ENCODE measurements at regions not wholly inside any gene's neighbourhood (a gene's known extent, or its start where the extent isn't known, plus 50 kb on each side); places are given as distances from the start of the nearest gene placed in this dataset.

- DNase-seq = no peak
- no peaks in the 10 kb centered on the region for H3K36me3 ChIP-seq (ENCODE audit: control insufficient read depth in 3 of 3, insufficient read depth in 2 of 3, low read depth in 1 of 3, low read length in 3 of 3)
- WGBS, 3 donors = 37 to 49% (median 39%) methylated on average over 7 of the region's 7 CpGs
- no peak overlapping the region for H3K4me3 ChIP-seq (ENCODE audit: low read depth in 1 of 3, low read length in 3 of 3)
- no peak overlapping the region for H3K27ac ChIP-seq (ENCODE audit: low read depth in 1 of 3, low read length in 2 of 3)
- peaks cover 0 to 2% of the 10 kb centered on the region in 2 donors for H3K9me3 ChIP-seq (ENCODE audit: control insufficient read depth in 2 of 2, insufficient read depth in 1 of 2, low read depth in 1 of 2, low read length in 1 of 2)
- H3K4me1 ChIP-seq (ENCODE audit: control insufficient read depth in 3 of 3, insufficient read depth in 2 of 3, low read depth in 1 of 3, low read length in 2 of 3) = no peaks in the 10 kb centered on the region
- FAIRE-seq = no peak
- peaks cover 0 to 12% (median 0%) of the 10 kb centered on the region in 3 donors for H3K27me3 ChIP-seq (ENCODE audit: control insufficient read depth in 3 of 3, insufficient read depth in 3 of 3, low read length in 3 of 3)
These were observed 387.9 kb downstream of the MIAT start for GRCh38 chr22:27045103-27045947.

GRCh38 chr22:27046086-27046485, 388.7 kb downstream of the MIAT start:
- no peak for DNase-seq
- Histone ChIP-seq H3K4me3 (ENCODE audit: low read depth in 1 of 3, low read length in 3 of 3) (no peak overlapping the region), H3K9me3 (ENCODE audit: control insufficient read depth in 2 of 2, insufficient read depth in 1 of 2, low read depth in 1 of 2, low read length in 1 of 2) (peaks cover 0 to 2% of the 10 kb centered on the region in 2 donors), H3K36me3 (ENCODE audit: control insufficient read depth in 3 of 3, insufficient read depth in 2 of 3, low read depth in 1 of 3, low read length in 3 of 3) (no peaks in the 10 kb centered on the region), H3K27me3 (ENCODE audit: control insufficient read depth in 3 of 3, insufficient read depth in 3 of 3, low read length in 3 of 3) (peaks cover 0 to 12% (median 0%) of the 10 kb centered on the region in 3 donors), H3K4me1 (ENCODE audit: control insufficient read depth in 3 of 3, insufficient read depth in 2 of 3, low read depth in 1 of 3, low read length in 2 of 3) (no peaks in the 10 kb centered on the region), H3K27ac (ENCODE audit: low read depth in 1 of 3, low read length in 2 of 3) (no peak overlapping the region)
- 25 to 45% (median 39%) methylated on average over 1 of the region's 1 CpG for WGBS, 3 donors
- no peak for FAIRE-seq

DNA sequence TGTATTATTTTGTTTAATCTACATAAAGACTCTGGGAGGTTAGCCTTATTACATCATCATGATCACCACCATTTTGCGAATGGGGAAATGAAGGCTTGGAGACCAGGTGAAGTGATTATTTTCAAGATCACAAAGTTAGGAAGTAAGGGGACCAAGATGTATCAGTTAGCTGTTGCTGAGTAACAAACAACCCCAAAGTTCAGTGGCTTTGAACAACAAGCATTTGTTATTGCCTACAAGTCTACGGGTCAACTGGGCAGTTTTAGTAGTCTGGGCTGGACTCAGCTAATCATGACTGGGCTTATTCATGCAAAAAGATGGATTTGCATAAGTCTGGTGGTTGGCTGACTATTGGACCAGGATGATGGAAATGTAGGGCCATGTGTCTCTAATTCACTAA, 389.2 kb downstream of the MIAT start:
- WGBS, 3 donors = 91 to 92% (median 91%) methylated on average over 2 of the region's 2 CpGs
- Histone ChIP-seq H3K4me3 (ENCODE audit: low read depth in 1 of 3, low read length in 3 of 3) (no peak overlapping the region), H3K27me3 (ENCODE audit: control insufficient read depth in 3 of 3, insufficient read depth in 3 of 3, low read length in 3 of 3) (peaks cover 0 to 12% (median 0%) of the 10 kb centered on the region in 3 donors), H3K36me3 (ENCODE audit: control insufficient read depth in 3 of 3, insufficient read depth in 2 of 3, low read depth in 1 of 3, low read length in 3 of 3) (no peaks in the 10 kb centered on the region), H3K4me1 (ENCODE audit: control insufficient read depth in 3 of 3, insufficient read depth in 2 of 3, low read depth in 1 of 3, low read length in 2 of 3) (no peaks in the 10 kb centered on the region), H3K27ac (ENCODE audit: low read depth in 1 of 3, low read length in 2 of 3) (no peak overlapping the region), H3K9me3 (ENCODE audit: control insufficient read depth in 2 of 2, insufficient read depth in 1 of 2, low read depth in 1 of 2, low read length in 1 of 2) (peaks cover 0 to 2% of the 10 kb centered on the region in 2 donors)
- DNase-seq (no peak), FAIRE-seq (no peak)

DNA sequence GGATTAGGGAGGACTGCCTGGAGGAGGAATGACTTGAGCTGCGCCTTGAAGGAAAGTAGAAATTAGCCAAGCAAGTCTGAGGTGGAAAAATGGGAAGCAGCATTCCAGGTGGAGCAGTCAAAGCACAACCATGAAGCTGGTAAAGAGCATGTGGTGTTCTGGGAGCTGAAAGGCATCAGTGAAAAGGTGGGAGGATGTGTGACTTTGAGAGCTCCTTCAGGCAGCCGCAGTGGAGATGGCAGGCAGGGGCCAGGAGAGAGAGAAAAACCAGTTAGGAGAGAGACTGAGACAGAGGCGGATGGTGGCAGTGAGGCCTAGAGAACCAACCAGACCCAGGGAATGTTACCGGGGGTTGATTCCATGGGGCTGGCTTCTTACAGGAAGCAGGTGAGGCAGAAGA, 393.4 kb downstream of the MIAT start:
- Histone ChIP-seq H3K27ac (ENCODE audit: low read depth in 1 of 3, low read length in 2 of 3) (no peak overlapping the region), H3K36me3 (ENCODE audit: control insufficient read depth in 3 of 3, insufficient read depth in 2 of 3, low read depth in 1 of 3, low read length in 3 of 3) (no peaks in the 10 kb centered on the region), H3K4me3 (ENCODE audit: low read depth in 1 of 3, low read length in 3 of 3) (no peak overlapping the region), H3K27me3 (ENCODE audit: control insufficient read depth in 3 of 3, insufficient read depth in 3 of 3, low read length in 3 of 3) (peaks cover 0 to 3% (median 0%) of the 10 kb centered on the region in 3 donors), H3K9me3 (ENCODE audit: control insufficient read depth in 2 of 2, insufficient read depth in 1 of 2, low read depth in 1 of 2, low read length in 1 of 2) (peaks cover 0 to 2% of the 10 kb centered on the region in 2 donors), H3K4me1 (ENCODE audit: control insufficient read depth in 3 of 3, insufficient read depth in 2 of 3, low read depth in 1 of 3, low read length in 2 of 3) (no peaks in the 10 kb centered on the region)
- no peak for DNase-seq
- 72 to 93% (median 81%) methylated on average over 4 of the region's 4 CpGs for WGBS, 3 donors
- no peak for FAIRE-seq

DNA sequence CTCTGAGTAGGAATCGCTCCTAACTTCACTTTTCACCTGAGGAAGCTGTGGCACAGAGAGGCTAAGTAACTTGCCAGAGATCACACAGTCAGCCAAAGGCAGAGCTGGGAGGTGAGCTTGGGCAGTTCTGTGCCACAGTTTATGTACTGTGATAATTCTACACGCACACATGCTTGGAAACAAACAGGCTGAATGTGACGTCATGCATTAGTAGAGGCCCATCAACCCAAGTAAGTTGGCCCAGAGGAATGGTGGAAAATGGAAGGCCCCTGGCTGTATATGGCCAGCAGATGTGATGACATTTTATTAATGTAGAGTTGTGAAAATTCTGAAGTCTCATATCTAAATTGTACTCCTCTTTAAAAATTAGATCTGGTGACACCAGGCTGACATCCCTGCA, 394.0 kb downstream of the MIAT start:
- no peak for FAIRE-seq
- WGBS, 3 donors = 46 to 83% (median 75%) methylated on average over 3 of the region's 3 CpGs

GRCh38 chr22:27057717-27058116, 400.3 kb downstream of the MIAT start:
- Histone ChIP-seq H3K27ac (ENCODE audit: low read depth in 1 of 3, low read length in 2 of 3) (no peak overlapping the region), H3K27me3 (ENCODE audit: control insufficient read depth in 3 of 3, insufficient read depth in 3 of 3, low read length in 3 of 3) (peaks cover 0 to 10% (median 0%) of the 10 kb centered on the region in 3 donors), H3K4me1 (ENCODE audit: control insufficient read depth in 3 of 3, insufficient read depth in 2 of 3, low read depth in 1 of 3, low read length in 2 of 3) (no peaks in the 10 kb centered on the region), H3K36me3 (ENCODE audit: control insufficient read depth in 3 of 3, insufficient read depth in 2 of 3, low read depth in 1 of 3, low read length in 3 of 3) (no peaks in the 10 kb centered on the region), H3K4me3 (ENCODE audit: low read depth in 1 of 3, low read length in 3 of 3) (no peak overlapping the region), H3K9me3 (ENCODE audit: control insufficient read depth in 2 of 2, insufficient read depth in 1 of 2, low read depth in 1 of 2, low read length in 1 of 2) (no peaks in the 10 kb centered on the region)
- no peak for FAIRE-seq
- DNase-seq = no peak

More for the DNA sequence above, 394.0 kb downstream of the MIAT start:
- DNase-seq = no peak
- Histone ChIP-seq H3K36me3 (ENCODE audit: control insufficient read depth in 3 of 3, insufficient read depth in 2 of 3, low read depth in 1 of 3, low read length in 3 of 3) (no peaks in the 10 kb centered on the region), H3K4me1 (ENCODE audit: control insufficient read depth in 3 of 3, insufficient read depth in 2 of 3, low read depth in 1 of 3, low read length in 2 of 3) (no peaks in the 10 kb centered on the region), H3K27me3 (ENCODE audit: control insufficient read depth in 3 of 3, insufficient read depth in 3 of 3, low read length in 3 of 3) (peaks cover 0 to 2% (median 0%) of the 10 kb centered on the region in 3 donors), H3K27ac (ENCODE audit: low read depth in 1 of 3, low read length in 2 of 3) (no peak overlapping the region), H3K4me3 (ENCODE audit: low read depth in 1 of 3, low read length in 3 of 3) (no peak overlapping the region), H3K9me3 (ENCODE audit: control insufficient read depth in 2 of 2, insufficient read depth in 1 of 2, low read depth in 1 of 2, low read length in 1 of 2) (peaks cover 0 to 2% of the 10 kb centered on the region in 2 donors)

- 78 to 83% (median 81%) methylated on average over 15 of the region's 15 CpGs for WGBS, 3 donors
- Histone ChIP-seq H3K27me3 (ENCODE audit: control insufficient read depth in 3 of 3, insufficient read depth in 3 of 3, low read length in 3 of 3) (peaks cover 0 to 25% (median 0%) of the 10 kb centered on the region in 3 donors), H3K4me1 (ENCODE audit: control insufficient read depth in 3 of 3, insufficient read depth in 2 of 3, low read depth in 1 of 3, low read length in 2 of 3) (no peaks in the 10 kb centered on the region), H3K9me3 (ENCODE audit: control insufficient read depth in 2 of 2, insufficient read depth in 1 of 2, low read depth in 1 of 2, low read length in 1 of 2) (no peaks in the 10 kb centered on the region), H3K4me3 (ENCODE audit: low read depth in 1 of 3, low read length in 3 of 3) (no peak overlapping the region), H3K27ac (ENCODE audit: low read depth in 1 of 3, low read length in 2 of 3) (no peak overlapping the region), H3K36me3 (ENCODE audit: control insufficient read depth in 3 of 3, insufficient read depth in 2 of 3, low read depth in 1 of 3, low read length in 3 of 3) (no peaks in the 10 kb centered on the region)
- DNase-seq (no peak), FAIRE-seq (no peak)
These were observed 402.8 kb downstream of the MIAT start for GRCh38 chr22:27060190-27060589.

DNA sequence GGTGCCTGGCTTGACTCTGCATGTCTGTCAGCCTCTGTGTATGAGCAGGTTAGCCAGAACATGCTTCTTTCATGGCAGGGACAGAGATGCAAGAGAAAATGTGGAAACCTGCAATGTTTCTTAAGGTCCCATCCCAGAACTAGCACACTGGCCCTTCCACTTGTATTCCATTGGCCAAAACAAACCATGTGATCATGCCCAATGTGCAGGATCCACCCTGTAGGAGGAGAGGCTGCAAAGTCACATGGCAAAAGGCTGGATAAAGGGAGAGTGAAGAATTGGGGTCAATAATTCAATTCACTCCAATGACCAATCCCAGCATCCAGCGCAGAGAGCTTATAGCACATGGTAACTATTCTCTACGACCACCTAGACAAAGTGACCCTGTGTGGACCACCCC, 405.5 kb downstream of the MIAT start:
- Histone ChIP-seq H3K27me3 (ENCODE audit: control insufficient read depth in 3 of 3, insufficient read depth in 3 of 3, low read length in 3 of 3) (peaks cover 0 to 39% (median 0%) of the 10 kb centered on the region in 3 donors), H3K36me3 (ENCODE audit: control insufficient read depth in 3 of 3, insufficient read depth in 2 of 3, low read depth in 1 of 3, low read length in 3 of 3) (no peaks in the 10 kb centered on the region), H3K9me3 (ENCODE audit: control insufficient read depth in 2 of 2, insufficient read depth in 1 of 2, low read depth in 1 of 2, low read length in 1 of 2) (no peaks in the 10 kb centered on the region), H3K4me3 (ENCODE audit: low read depth in 1 of 3, low read length in 3 of 3) (no peak overlapping the region), H3K4me1 (ENCODE audit: control insufficient read depth in 3 of 3, insufficient read depth in 2 of 3, low read depth in 1 of 3, low read length in 2 of 3) (no peaks in the 10 kb centered on the region), H3K27ac (ENCODE audit: low read depth in 1 of 3, low read length in 2 of 3) (no peak overlapping the region)
- WGBS, 3 donors = 71 to 88% (median 83%) methylated on average over 2 of the region's 2 CpGs
- no peak for FAIRE-seq
- DNase-seq = no peak
